Choroid plexus epithelial cell (primary cell): ENCODE measurements at regions not wholly inside any gene's neighbourhood (a gene's known extent, or its start where the extent isn't known, plus 50 kb on each side); places are given as distances from the start of the nearest gene placed in this dataset.

ENCODE experiments used
- DNase-seq: peaks from one replicate; pipeline ENCODE4 v3.0.0-alpha.2; 2010; ENCODE audit warnings: low read depth
- H3K4me3 ChIP-seq: 2 replicates; pipeline ENCODE4 v1.5.1; 2011; ENCODE audit warnings: low read depth, mild to moderate bottlenecking, control low read depth, low read length, moderate library complexity
- CTCF ChIP-seq: conservative IDR thresholded peaks from 2 replicates; pipeline ENCODE4 v1.5.1; 2011; ENCODE audit warnings: low read depth, mild to moderate bottlenecking, control low read depth, inconsistent platforms, low read length, moderate library complexity

GRCh38 chr10:129106314-129106713 is 360.7 kb upstream of the MGMT start:
- H3K4me3 ChIP-seq, result no peak overlapping the region

GRCh38 chr10:129107525-129107924 is 359.5 kb upstream of the MGMT start:
- TF ChIP-seq CTCF, result no peak
- DNase-seq, result no peak

More at GRCh38 chr10:129106314-129106713, 360.7 kb upstream of the MGMT start:
- DNase-seq, result no peak
- no peak for TF ChIP-seq CTCF

GRCh38 chr10:129108378-129108777 is 358.7 kb upstream of the MGMT start:
- DNase-seq, result no peak
- TF ChIP-seq CTCF, result no peak
- no peak overlapping the region for H3K4me3 ChIP-seq

More at GRCh38 chr10:129107525-129107924, 359.5 kb upstream of the MGMT start:
- no peak overlapping the region for H3K4me3 ChIP-seq

GRCh38 chr10:129108994-129109393 is 358.0 kb upstream of the MGMT start:
- no peak for DNase-seq
- TF ChIP-seq CTCF, result no peak
- no peak overlapping the region for H3K4me3 ChIP-seq

GRCh38 chr10:129110780-129111179 is 356.3 kb upstream of the MGMT start:
- H3K4me3 ChIP-seq, result no peak overlapping the region
- TF ChIP-seq CTCF, result no peak
- DNase-seq, result no peak

- TF ChIP-seq CTCF, result no peak
- no peak for DNase-seq
- H3K4me3 ChIP-seq, result no peak overlapping the region
Measured at GRCh38 chr10:129111922-129112321, 355.1 kb upstream of the MGMT start.

- no peak for TF ChIP-seq CTCF
- DNase-seq, result no peak
Measured at GRCh38 chr10:129114588-129114987, 352.5 kb upstream of the MGMT start.

More at GRCh38 chr10:129114588-129114987, 352.5 kb upstream of the MGMT start:
- no peak overlapping the region for H3K4me3 ChIP-seq
